SK-N-SH treated with all-trans-retinoic acid at 6 μM for 48 hours (cell line): ENCODE measurements at regions not wholly inside any gene's neighbourhood (a gene's known extent, or its start where the extent isn't known, plus 50 kb on each side); places are given as distances from the start of the nearest gene placed in this dataset.

ENCODE experiments used
- ISL1 ChIP-seq: fragments of 250-450 bp; sonication (Bioruptor Pico); IDR thresholded peaks from 2 replicates; pipeline ENCODE4 v2.1.2; 2022; ENCODE audit warnings: mild to moderate bottlenecking, moderate library complexity
- PPARA ChIP-seq: fragments of 250-450 bp; sonication (Bioruptor Pico); IDR thresholded peaks from 2 replicates; pipeline ENCODE4 v1.5.0; 2020; ENCODE audit warnings: mild to moderate bottlenecking, borderline replicate concordance
- RARB ChIP-seq: fragments of 250-450 bp; sonication (Bioruptor Pico); IDR thresholded peaks from 2 replicates; pipeline ENCODE4 v1.8.0; 2021; ENCODE audit warnings: mild to moderate bottlenecking, moderate library complexity
- ZNF70 ChIP-seq: fragments of 450-650 bp; formaldehyde crosslinking; IDR thresholded peaks from 2 replicates; pipeline ENCODE4 v1.5.0; 2020; ENCODE audit warnings: mild to moderate bottlenecking, moderate library complexity
- ZNF8 ChIP-seq: fragments of 450-650 bp; formaldehyde crosslinking; IDR thresholded peaks from 2 replicates; pipeline ENCODE4 v1.5.0; 2020; ENCODE audit warnings: mild to moderate bottlenecking, moderate library complexity
- TF ChIP-seq, protein P1 (sequence below): fragments of 250-450 bp; sonication (Bioruptor Pico); IDR thresholded peaks from 2 replicates; pipeline ENCODE4 v1.5.1; 2020; ENCODE audit warnings: low read depth, mild to moderate bottlenecking, moderate library complexity

- TF ChIP-seq PPARA (CRISPR knock-in tag) (no peak), ISL1 (CRISPR knock-in tag) (no peak), ZNF70 (CRISPR knock-in tag) (no peak), RARB (no peak), ZNF8 (CRISPR knock-in tag) (no peak)
- TF ChIP-seq, protein P1, sequence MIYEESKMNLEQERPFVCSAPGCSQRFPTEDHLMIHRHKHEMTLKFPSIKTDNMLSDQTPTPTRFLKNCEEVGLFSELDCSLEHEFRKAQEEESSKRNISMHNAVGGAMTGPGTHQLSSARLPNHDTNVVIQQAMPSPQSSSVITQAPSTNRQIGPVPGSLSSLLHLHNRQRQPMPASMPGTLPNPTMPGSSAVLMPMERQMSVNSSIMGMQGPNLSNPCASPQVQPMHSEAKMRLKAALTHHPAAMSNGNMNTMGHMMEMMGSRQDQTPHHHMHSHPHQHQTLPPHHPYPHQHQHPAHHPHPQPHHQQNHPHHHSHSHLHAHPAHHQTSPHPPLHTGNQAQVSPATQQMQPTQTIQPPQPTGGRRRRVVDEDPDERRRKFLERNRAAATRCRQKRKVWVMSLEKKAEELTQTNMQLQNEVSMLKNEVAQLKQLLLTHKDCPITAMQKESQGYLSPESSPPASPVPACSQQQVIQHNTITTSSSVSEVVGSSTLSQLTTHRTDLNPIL (CRISPR knock-in tag), result no peak
These were observed 1256.6 kb upstream of the CNTN5 start for GRCh38 chr11:97764193-97764592.
